Kidney epithelial cell (primary cell): ENCODE measurements at regions not wholly inside any gene's neighbourhood (a gene's known extent, or its start where the extent isn't known, plus 50 kb on each side); places are given as distances from the start of the nearest gene placed in this dataset.

Experiments
- DNase-seq: peaks from one replicate; pipeline ENCODE4 v3.0.0-alpha.2; 2010; ENCODE audit warnings: low read depth
- H3K27me3 ChIP-seq: 2 replicates; pipeline ENCODE4 v1.6.0; 2011; ENCODE audit warnings: low read length; ENCODE audit not compliant: control insufficient read depth, insufficient read depth
- H3K36me3 ChIP-seq: 2 replicates; pipeline ENCODE4 v1.5.1; 2011; ENCODE audit warnings: low read length; ENCODE audit not compliant: control insufficient read depth, insufficient read depth
- H3K4me3 ChIP-seq: 2 replicates; pipeline ENCODE4 v1.5.1; 2011; ENCODE audit warnings: low read depth, mild to moderate bottlenecking, control low read depth, low read length
- TF ChIP-seq, protein P1 (sequence below): IDR thresholded peaks from 2 replicates; pipeline ENCODE4 v1.5.1; 2011; ENCODE audit warnings: mild to moderate bottlenecking, moderate library complexity, low read length, control low read depth, inconsistent platforms; ENCODE audit not compliant: insufficient read depth, poor library complexity, severe bottlenecking

- DNase-seq: no peak
Observed at GRCh38 chr13:74523057-74523456, 388.9 kb upstream of the KLF12 start.

DNA sequence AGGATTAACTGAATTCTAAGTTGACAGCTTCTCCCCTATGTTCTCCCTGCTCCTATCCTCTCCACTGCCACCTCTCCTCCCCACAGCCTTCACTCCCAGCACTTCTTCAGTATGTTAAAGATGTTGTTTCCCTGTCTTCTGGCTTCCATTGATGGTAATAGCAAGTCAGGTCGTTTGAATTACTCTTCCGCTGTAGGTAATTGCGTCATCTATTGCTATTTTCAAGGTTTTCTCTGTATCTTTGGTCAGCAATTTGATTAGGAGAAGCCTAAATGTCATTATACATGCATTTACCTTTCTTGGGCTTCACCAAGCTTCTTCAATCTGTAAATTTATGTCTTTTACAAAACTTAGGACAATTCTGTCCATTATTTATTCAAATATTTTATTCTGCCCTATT is 377.3 kb upstream of the KLF12 start:
- H3K4me3 ChIP-seq: no peak overlapping the region
- TF ChIP-seq, protein P1, sequence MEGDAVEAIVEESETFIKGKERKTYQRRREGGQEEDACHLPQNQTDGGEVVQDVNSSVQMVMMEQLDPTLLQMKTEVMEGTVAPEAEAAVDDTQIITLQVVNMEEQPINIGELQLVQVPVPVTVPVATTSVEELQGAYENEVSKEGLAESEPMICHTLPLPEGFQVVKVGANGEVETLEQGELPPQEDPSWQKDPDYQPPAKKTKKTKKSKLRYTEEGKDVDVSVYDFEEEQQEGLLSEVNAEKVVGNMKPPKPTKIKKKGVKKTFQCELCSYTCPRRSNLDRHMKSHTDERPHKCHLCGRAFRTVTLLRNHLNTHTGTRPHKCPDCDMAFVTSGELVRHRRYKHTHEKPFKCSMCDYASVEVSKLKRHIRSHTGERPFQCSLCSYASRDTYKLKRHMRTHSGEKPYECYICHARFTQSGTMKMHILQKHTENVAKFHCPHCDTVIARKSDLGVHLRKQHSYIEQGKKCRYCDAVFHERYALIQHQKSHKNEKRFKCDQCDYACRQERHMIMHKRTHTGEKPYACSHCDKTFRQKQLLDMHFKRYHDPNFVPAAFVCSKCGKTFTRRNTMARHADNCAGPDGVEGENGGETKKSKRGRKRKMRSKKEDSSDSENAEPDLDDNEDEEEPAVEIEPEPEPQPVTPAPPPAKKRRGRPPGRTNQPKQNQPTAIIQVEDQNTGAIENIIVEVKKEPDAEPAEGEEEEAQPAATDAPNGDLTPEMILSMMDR: no peak
- no peaks in the 10 kb centered on the region for H3K27me3 ChIP-seq
- DNase-seq: no peak
- no peaks in the 10 kb centered on the region for H3K36me3 ChIP-seq

More at GRCh38 chr13:74523057-74523456, 388.9 kb upstream of the KLF12 start:
- TF ChIP-seq, protein P1: no peak
- Histone ChIP-seq H3K27me3 (no peaks in the 10 kb centered on the region), H3K36me3 (no peaks in the 10 kb centered on the region), H3K4me3 (no peak overlapping the region)

DNA sequence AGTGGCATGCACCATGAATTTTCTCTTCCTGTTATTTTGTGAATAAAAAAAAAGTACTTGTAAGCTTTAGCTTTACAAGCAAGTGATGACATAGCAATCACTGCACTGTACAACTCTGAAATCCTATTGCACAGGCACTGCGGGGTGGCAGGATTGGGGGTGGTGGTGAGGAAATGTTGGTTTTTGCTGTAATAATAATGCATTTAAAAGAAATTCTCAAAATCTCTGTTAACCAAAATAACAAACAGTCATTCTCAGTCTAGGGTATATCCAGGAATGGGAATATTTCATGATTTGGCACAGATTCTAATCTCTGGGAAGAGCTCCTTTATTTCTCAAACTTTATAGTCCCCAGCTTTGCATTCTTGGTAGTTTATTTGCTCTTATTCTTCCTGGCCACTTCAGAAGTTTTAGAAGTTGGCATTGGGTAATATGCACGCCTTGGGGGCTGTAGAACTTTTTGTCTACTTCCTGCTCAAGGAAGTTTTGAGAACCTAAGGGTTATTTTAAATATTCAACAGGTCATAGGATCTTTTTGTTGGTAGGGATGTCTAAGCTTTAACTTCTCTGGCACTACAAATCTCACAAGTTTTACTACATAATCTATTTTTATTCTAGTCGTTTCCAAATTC is 353.0 kb upstream of the KLF12 start:
- Histone ChIP-seq H3K27me3 (no peaks in the 10 kb centered on the region), H3K4me3 (no peak overlapping the region), H3K36me3 (no peaks in the 10 kb centered on the region)
- DNase-seq: no peak
- TF ChIP-seq, protein P1: no peak

DNA sequence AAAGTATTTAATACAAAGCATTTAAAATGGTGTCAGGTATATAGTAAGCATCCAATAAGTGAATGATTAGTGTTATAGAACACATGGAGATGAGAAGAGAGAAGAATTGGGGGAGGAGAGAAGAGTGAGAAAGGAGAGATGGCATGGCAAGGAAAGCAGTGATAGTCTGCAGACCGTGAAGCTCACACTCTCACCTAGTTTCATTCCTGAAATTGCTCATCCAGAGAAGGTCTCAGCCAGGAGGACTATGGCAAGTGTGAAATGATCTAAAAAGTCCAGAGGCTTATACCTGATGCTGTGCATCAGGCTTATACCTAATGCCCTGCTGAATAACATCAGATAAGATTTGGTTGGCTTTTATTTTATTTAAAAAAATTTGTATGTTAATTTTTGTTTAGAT is 351.6 kb upstream of the KLF12 start:
- DNase-seq: no peak
- TF ChIP-seq, protein P1: no peak
- H3K4me3 ChIP-seq: no peak overlapping the region
- H3K36me3 ChIP-seq: no peaks in the 10 kb centered on the region
- H3K27me3 ChIP-seq: no peaks in the 10 kb centered on the region

- Histone ChIP-seq H3K36me3 (no peaks in the 10 kb centered on the region), H3K4me3 (no peak overlapping the region), H3K27me3 (no peaks in the 10 kb centered on the region)
- DNase-seq: no peak
- TF ChIP-seq, protein P1: no peak
Observed at GRCh38 chr13:74479124-74479523, 344.9 kb upstream of the KLF12 start.

- no peak for DNase-seq
- H3K4me3 ChIP-seq: no peak overlapping the region
- H3K36me3 ChIP-seq: no peaks in the 10 kb centered on the region
- H3K27me3 ChIP-seq: no peaks in the 10 kb centered on the region
- TF ChIP-seq, protein P1: no peak
Observed at GRCh38 chr13:74476788-74477187, 342.6 kb upstream of the KLF12 start.
